ENCODE measurements at regions not wholly inside any gene's neighbourhood (a gene's known extent, or its start where the extent isn't known, plus 50 kb on each side); places are given as distances from the start of the nearest gene placed in this dataset.

- H3K4me1 ChIP-seq (ENCODE audit: insufficient read depth, low read length, poor library complexity, severe bottlenecking), result no peaks in the 10 kb centered on the region
- no peak overlapping the region for H3K4me2 ChIP-seq (ENCODE audit: low read length)
- TF ChIP-seq EZH2phosphoT487 (IDR thresholded peaks at IDR 0.05; ENCODE audit: borderline replicate concordance, low read depth, low read length) (no peak), CTCF (conservative IDR thresholded peaks at IDR 0.05; ENCODE audit: low read length) (no peak)
- ChIA-PET CTCF (ENCODE audit: unreplicated experiment) (no interaction called here), POLR2A (no interaction called here)
- DNase-seq (ENCODE audit: low spot score), result no peak
- no peaks in the 10 kb centered on the region for H4K20me1 ChIP-seq (ENCODE audit: insufficient read depth, low read length)
- no peak overlapping the region for H3K4me3 ChIP-seq (ENCODE audit: low read depth, low read length, poor library complexity, severe bottlenecking)
- H3K36me3 ChIP-seq (ENCODE audit: insufficient read depth, low read length), result no peaks in the 10 kb centered on the region
- no peak overlapping the region for H2AFZ ChIP-seq (ENCODE audit: low read length)
- H3K9me3 ChIP-seq (ENCODE audit: low read length), result no peaks in the 10 kb centered on the region
- H3K27ac ChIP-seq (ENCODE audit: low read depth, low read length, poor library complexity, severe bottlenecking), result no peak overlapping the region
- BruUV-seq (replicated peaks), result no TSS peak
- H3K9me2 ChIP-seq (ENCODE audit: insufficient read depth, low read length), result no peaks in the 10 kb centered on the region
- intact Hi-C loops (cut with micrococcal nuclease; ENCODE audit: unreplicated experiment), result no loop called here
- H3K79me2 ChIP-seq (ENCODE audit: insufficient read depth, low read depth, low read length), result no peaks in the 10 kb centered on the region
These were observed 295.6 kb upstream of the RASGRP1 start for GRCh38 chr15:38860253-38860652.

GRCh38 chr15:38860674-38861073 is 296.1 kb upstream of the RASGRP1 start:
- Histone ChIP-seq H3K36me3 (ENCODE audit: insufficient read depth, low read length) (no peaks in the 10 kb centered on the region), H3K79me2 (ENCODE audit: insufficient read depth, low read depth, low read length) (no peaks in the 10 kb centered on the region), H3K9me2 (ENCODE audit: insufficient read depth, low read length) (no peaks in the 10 kb centered on the region), H3K4me3 (ENCODE audit: low read depth, low read length, poor library complexity, severe bottlenecking) (no peak overlapping the region), H3K4me1 (ENCODE audit: insufficient read depth, low read length, poor library complexity, severe bottlenecking) (no peaks in the 10 kb centered on the region), H2AFZ (ENCODE audit: low read length) (no peak overlapping the region), H3K9me3 (ENCODE audit: low read length) (no peaks in the 10 kb centered on the region), H4K20me1 (ENCODE audit: insufficient read depth, low read length) (no peaks in the 10 kb centered on the region), H3K27ac (ENCODE audit: low read depth, low read length, poor library complexity, severe bottlenecking) (no peak overlapping the region), H3K4me2 (ENCODE audit: low read length) (no peak overlapping the region)
- intact Hi-C loops (cut with micrococcal nuclease; ENCODE audit: unreplicated experiment), result no loop called here
- DNase-seq (ENCODE audit: low spot score), result no peak
- POLR2A ChIA-PET, result no interaction called here
- CTCF ChIA-PET (ENCODE audit: unreplicated experiment), result no interaction called here
- TF ChIP-seq CTCF (conservative IDR thresholded peaks at IDR 0.05; ENCODE audit: low read length) (no peak), EZH2phosphoT487 (IDR thresholded peaks at IDR 0.05; ENCODE audit: borderline replicate concordance, low read depth, low read length) (no peak)
- BruUV-seq (replicated peaks), result no TSS peak

GRCh38 chr15:38861108-38861507 is 296.5 kb upstream of the RASGRP1 start:
- POLR2A ChIA-PET, result no interaction called here

More at GRCh38 chr15:38861108-38861507, 296.5 kb upstream of the RASGRP1 start:
- H3K4me2 ChIP-seq (ENCODE audit: low read length), result no peak overlapping the region
- no peaks in the 10 kb centered on the region for H3K79me2 ChIP-seq (ENCODE audit: insufficient read depth, low read depth, low read length)
- BruUV-seq (replicated peaks), result no TSS peak
- H3K4me3 ChIP-seq (ENCODE audit: low read depth, low read length, poor library complexity, severe bottlenecking), result no peak overlapping the region
- CTCF ChIA-PET (ENCODE audit: unreplicated experiment), result no interaction called here
- intact Hi-C loops (cut with micrococcal nuclease; ENCODE audit: unreplicated experiment), result no loop called here
- H2AFZ ChIP-seq (ENCODE audit: low read length), result no peak overlapping the region
- no peak overlapping the region for H3K27ac ChIP-seq (ENCODE audit: low read depth, low read length, poor library complexity, severe bottlenecking)
- no peak for DNase-seq (ENCODE audit: low spot score)
- no peaks in the 10 kb centered on the region for H3K9me3 ChIP-seq (ENCODE audit: low read length)
- no peaks in the 10 kb centered on the region for H3K4me1 ChIP-seq (ENCODE audit: insufficient read depth, low read length, poor library complexity, severe bottlenecking)
- H3K9me2 ChIP-seq (ENCODE audit: insufficient read depth, low read length), result no peaks in the 10 kb centered on the region
- no peaks in the 10 kb centered on the region for H3K36me3 ChIP-seq (ENCODE audit: insufficient read depth, low read length)
- no peaks in the 10 kb centered on the region for H4K20me1 ChIP-seq (ENCODE audit: insufficient read depth, low read length)
- TF ChIP-seq EZH2phosphoT487 (IDR thresholded peaks at IDR 0.05; ENCODE audit: borderline replicate concordance, low read depth, low read length) (no peak), CTCF (conservative IDR thresholded peaks at IDR 0.05; ENCODE audit: low read length) (no peak)

Data from OCI-LY7 (cell line).